Activated T-cell treated with anti-CD3 and anti-CD28 coated beads, Interleukin-2, amount 50 U/mL, for 24 hours (primary cell): ENCODE measurements at regions not wholly inside any gene's neighbourhood (a gene's known extent, or its start where the extent isn't known, plus 50 kb on each side); places are given as distances from the start of the nearest gene placed in this dataset.

Experiments used
- DNase-seq: peaks from one replicate; pipeline ENCODE4 v3.0.0-alpha.2; 2020
- H3K27ac Mint-ChIP-seq: 2 replicates; pipeline ENCODE4 v1.8.0; 2020; ENCODE audit warnings: mild to moderate bottlenecking, mixed read lengths
- H3K27me3 Mint-ChIP-seq: 2 replicates; pipeline ENCODE4 v1.8.0; 2020; ENCODE audit warnings: mixed read lengths
- H3K36me3 Mint-ChIP-seq: 2 replicates; pipeline ENCODE4 v1.8.0; 2020; ENCODE audit warnings: low read depth, mixed read lengths
- H3K4me1 Mint-ChIP-seq: 2 replicates; pipeline ENCODE4 v1.8.0; 2020; ENCODE audit warnings: low read depth, mixed read lengths
- H3K4me3 Mint-ChIP-seq: 2 replicates; pipeline ENCODE4 v1.8.0; 2020; ENCODE audit warnings: mild to moderate bottlenecking, moderate library complexity, mixed read lengths
- H3K9me3 Mint-ChIP-seq: 2 replicates; pipeline ENCODE4 v1.8.0; 2020; ENCODE audit warnings: mixed read lengths

DNA sequence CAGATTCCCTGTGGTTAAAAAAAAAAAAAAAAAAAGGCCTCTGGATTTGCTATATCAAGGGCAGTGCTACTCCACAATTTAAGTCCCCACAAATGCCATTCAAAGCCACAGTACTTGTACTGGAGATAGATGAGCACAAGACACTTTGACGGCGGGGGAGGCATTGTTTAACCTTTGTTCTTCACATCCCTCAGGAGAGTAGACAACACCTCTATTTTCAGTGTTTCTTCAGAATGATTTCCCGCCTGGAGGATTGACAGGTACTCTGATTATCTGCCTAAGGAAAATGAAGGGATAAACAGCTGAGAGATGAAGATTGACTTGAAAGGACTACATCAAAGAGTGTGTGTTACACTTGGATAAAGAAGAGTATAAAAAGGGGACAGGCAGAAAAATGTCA lies 58.7 kb downstream of the OTOL1 start:
- Mint-ChIP-seq H3K4me3 (no peak overlapping the region), H3K27me3 (peaks cover 7% of the 10 kb centered on the region), H3K27ac (no peak overlapping the region), H3K36me3 (no peaks in the 10 kb centered on the region), H3K4me1 (no peaks in the 10 kb centered on the region), H3K9me3 (no peaks in the 10 kb centered on the region)
- DNase-seq, result no peak

- DNase-seq, result no peak
- H3K27me3 Mint-ChIP-seq, result peaks cover 15% of the 10 kb centered on the region
- no peaks in the 10 kb centered on the region for H3K4me1 Mint-ChIP-seq
- no peaks in the 10 kb centered on the region for H3K36me3 Mint-ChIP-seq
- H3K9me3 Mint-ChIP-seq, result no peaks in the 10 kb centered on the region
- H3K4me3 Mint-ChIP-seq, result no peak overlapping the region
- H3K27ac Mint-ChIP-seq, result no peak overlapping the region
Observed at GRCh38 chr3:161556533-161556932, 59.9 kb downstream of the OTOL1 start.

GRCh38 chr3:161556941-161557340 lies 60.3 kb downstream of the OTOL1 start:
- no peak overlapping the region for H3K27ac Mint-ChIP-seq

DNA sequence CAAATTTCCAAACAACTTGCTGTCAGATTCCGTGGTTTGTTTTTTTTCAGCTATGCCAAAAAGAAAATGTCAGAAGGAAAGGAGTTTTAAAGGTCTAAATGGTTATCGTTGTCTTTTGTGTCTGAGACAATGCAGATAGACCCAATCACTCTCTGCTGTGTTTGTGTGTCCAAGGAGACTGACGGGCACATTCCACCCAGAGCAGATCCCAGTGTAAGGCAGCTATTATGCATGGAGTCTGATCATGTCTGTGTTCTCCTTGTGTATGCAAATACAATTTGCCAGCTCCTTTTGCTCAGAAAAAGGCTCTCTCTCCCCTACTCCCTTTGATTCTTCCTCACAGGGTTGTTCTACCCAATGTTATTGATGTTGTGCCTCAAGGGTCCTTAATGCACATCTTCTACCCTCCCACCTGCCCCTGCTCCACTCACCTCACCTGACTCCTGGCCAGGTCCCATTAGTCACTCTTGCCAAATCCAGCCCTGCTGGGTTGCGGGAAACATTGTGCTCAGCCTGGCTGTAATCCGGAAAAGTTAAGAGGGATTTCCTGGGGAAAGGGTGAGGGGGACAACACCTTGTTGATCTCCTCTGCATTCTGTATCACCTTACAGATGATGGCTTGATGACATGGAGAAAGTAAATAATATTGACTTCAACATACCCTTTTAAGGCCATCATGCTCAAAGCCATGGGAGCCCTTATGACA lies 61.0 kb downstream of the OTOL1 start:
- Mint-ChIP-seq H3K9me3 (no peaks in the 10 kb centered on the region), H3K27me3 (peaks cover 15% of the 10 kb centered on the region), H3K27ac (no peak overlapping the region), H3K4me3 (no peak overlapping the region), H3K36me3 (no peaks in the 10 kb centered on the region), H3K4me1 (no peaks in the 10 kb centered on the region)
- DNase-seq, result no peak

More at GRCh38 chr3:161556941-161557340, 60.3 kb downstream of the OTOL1 start:
- no peaks in the 10 kb centered on the region for H3K9me3 Mint-ChIP-seq
- DNase-seq, result no peak
- H3K4me1 Mint-ChIP-seq, result no peaks in the 10 kb centered on the region
- no peaks in the 10 kb centered on the region for H3K36me3 Mint-ChIP-seq
- peaks cover 15% of the 10 kb centered on the region for H3K27me3 Mint-ChIP-seq
- no peak overlapping the region for H3K4me3 Mint-ChIP-seq

- Mint-ChIP-seq H3K27me3 (peaks cover 15% of the 10 kb centered on the region), H3K9me3 (no peaks in the 10 kb centered on the region), H3K4me1 (no peaks in the 10 kb centered on the region), H3K36me3 (no peaks in the 10 kb centered on the region), H3K27ac (no peak overlapping the region), H3K4me3 (no peak overlapping the region)
- DNase-seq, result no peak
Observed at GRCh38 chr3:161558236-161558635, 61.6 kb downstream of the OTOL1 start.

DNA sequence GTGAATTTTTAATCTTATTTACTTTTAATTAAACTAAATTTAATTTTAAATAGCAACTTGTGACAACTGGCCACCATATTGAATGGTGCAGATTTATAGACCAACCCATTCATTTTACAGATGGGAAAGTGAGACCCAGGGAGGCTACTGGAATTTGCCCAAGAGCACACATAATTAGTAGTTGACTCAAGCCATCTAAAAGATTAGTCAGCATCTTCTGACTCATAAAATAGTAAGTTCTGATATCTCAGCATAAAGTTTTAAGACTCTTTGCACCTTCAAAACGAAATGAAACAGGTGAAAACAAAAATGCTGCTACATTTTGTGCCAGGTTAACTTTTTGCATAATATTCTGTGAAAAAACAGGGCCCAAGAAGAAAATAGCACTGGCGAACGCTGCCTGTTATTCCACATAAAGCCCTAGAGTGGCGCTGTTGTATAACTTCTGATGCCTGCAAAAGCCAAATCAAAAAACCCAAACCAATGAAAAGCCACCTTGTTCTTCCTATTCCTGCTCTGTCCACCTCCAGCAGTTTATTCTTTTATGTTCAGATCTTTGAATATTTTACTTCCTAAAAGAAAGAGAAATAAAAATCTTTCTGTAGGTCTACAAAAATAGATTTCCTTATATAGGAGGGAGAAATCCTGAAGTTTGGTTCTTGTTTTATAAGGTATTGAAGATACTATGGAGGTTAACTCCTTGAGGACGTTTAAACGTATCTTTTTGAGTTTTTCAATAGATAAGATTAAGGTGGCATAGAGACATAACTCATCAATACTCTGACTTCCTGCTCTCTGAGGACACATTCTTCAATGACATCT lies 62.8 kb downstream of the OTOL1 start:
- Mint-ChIP-seq H3K36me3 (no peaks in the 10 kb centered on the region), H3K9me3 (no peaks in the 10 kb centered on the region), H3K27me3 (peaks cover 15% of the 10 kb centered on the region), H3K4me1 (no peaks in the 10 kb centered on the region), H3K4me3 (no peak overlapping the region), H3K27ac (no peak overlapping the region)
- no peak for DNase-seq

- H3K27ac Mint-ChIP-seq, result no peak overlapping the region
- no peak for DNase-seq
- H3K27me3 Mint-ChIP-seq, result peaks cover 15% of the 10 kb centered on the region
- H3K9me3 Mint-ChIP-seq, result no peaks in the 10 kb centered on the region
- no peaks in the 10 kb centered on the region for H3K4me1 Mint-ChIP-seq
- H3K36me3 Mint-ChIP-seq, result no peaks in the 10 kb centered on the region
- no peak overlapping the region for H3K4me3 Mint-ChIP-seq
Observed at GRCh38 chr3:161560008-161560637, 63.5 kb downstream of the OTOL1 start.

DNA sequence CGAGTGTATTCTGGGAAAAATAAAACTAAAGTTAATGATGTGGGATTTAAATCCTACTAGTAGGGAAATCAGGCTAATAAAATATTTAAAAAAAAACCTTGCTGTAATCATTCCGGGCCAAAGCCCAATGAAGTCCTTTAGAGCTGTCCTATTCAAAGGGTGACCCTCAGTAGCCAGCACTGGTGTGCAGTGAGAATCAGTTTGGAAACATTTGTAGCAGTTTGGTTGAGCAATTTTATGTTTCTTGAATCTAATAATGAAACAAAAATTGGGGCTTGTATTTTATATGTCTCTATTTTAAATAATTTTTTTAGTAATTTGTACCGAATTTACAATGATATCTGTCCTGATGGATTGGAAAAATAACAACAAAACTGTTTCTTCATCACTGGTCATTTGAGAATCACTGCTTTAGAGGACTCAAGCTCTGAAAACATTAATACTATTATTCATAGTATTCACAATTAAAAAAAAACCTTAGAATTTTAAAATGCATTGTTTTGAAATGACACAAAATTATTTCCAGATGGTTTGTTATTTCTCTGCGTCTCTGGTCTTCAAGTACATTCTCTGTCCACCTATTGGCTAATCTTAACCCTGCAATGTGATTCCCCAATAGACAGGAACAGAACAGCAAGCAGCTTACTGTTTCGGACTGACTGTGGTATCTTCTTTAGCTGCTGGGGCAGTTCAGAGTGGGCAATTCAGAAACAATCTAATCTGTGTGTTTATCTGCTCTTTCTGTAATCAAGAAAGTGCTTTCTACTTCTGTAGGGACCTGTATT lies 71.2 kb downstream of the OTOL1 start:
- Mint-ChIP-seq H3K27me3 (no peaks in the 10 kb centered on the region), H3K27ac (no peak overlapping the region), H3K9me3 (no peaks in the 10 kb centered on the region), H3K36me3 (no peaks in the 10 kb centered on the region), H3K4me1 (no peaks in the 10 kb centered on the region), H3K4me3 (no peak overlapping the region)
- no peak for DNase-seq

- DNase-seq, result no peak
- H3K27ac Mint-ChIP-seq, result no peak overlapping the region
- H3K4me1 Mint-ChIP-seq, result no peaks in the 10 kb centered on the region
- H3K9me3 Mint-ChIP-seq, result no peaks in the 10 kb centered on the region
- H3K36me3 Mint-ChIP-seq, result no peaks in the 10 kb centered on the region
- H3K4me3 Mint-ChIP-seq, result no peak overlapping the region
- H3K27me3 Mint-ChIP-seq, result no peaks in the 10 kb centered on the region
Observed at GRCh38 chr3:161568671-161569070, 72.1 kb downstream of the OTOL1 start.

DNA sequence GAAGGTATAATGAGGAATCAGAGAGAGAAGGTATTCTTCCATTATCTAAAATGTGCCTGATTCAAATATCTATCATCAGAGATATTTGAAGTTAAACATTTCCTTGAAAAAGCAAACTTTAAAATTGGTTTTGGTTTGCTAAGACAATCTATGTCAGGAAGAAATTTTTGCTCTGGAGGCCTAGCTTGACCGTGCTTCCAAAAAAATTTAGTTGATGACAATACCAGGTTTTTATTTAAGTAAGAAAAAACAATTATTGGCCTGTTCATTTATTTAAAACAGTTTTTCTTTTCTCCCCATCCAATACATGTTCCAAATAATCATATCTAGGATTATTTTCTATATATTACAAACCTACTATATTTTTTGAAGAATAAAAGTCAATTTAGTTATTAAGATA lies 75.3 kb downstream of the OTOL1 start:
- H3K4me3 Mint-ChIP-seq, result no peak overlapping the region
- H3K4me1 Mint-ChIP-seq, result no peaks in the 10 kb centered on the region
- H3K9me3 Mint-ChIP-seq, result no peaks in the 10 kb centered on the region
- no peak overlapping the region for H3K27ac Mint-ChIP-seq
- H3K27me3 Mint-ChIP-seq, result no peaks in the 10 kb centered on the region
- H3K36me3 Mint-ChIP-seq, result no peaks in the 10 kb centered on the region
- no peak for DNase-seq

GRCh38 chr3:161573136-161573535 lies 76.5 kb downstream of the OTOL1 start:
- no peaks in the 10 kb centered on the region for H3K36me3 Mint-ChIP-seq
- H3K4me3 Mint-ChIP-seq, result no peak overlapping the region
- no peaks in the 10 kb centered on the region for H3K27me3 Mint-ChIP-seq
- no peaks in the 10 kb centered on the region for H3K9me3 Mint-ChIP-seq
- no peak for DNase-seq
- H3K27ac Mint-ChIP-seq, result no peak overlapping the region
- no peaks in the 10 kb centered on the region for H3K4me1 Mint-ChIP-seq

DNA sequence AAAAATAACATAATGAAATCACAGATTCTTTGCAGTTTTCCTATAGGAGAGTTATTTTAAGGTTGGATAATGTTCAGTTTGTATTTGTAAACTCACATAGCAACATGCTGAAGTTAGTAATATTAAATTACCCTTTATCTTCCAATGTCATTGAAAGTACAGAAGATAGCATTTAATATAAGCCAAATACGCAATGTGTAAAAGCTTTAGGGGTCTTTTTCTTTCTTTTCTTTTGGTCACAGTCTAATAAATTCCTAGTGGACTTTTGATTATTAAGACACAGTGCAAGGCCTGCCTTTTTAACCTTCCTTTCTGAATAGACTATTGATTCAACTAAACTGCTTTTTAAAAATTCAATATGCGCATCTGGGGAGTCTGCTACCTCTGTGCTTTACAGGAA lies 79.3 kb downstream of the OTOL1 start:
- no peaks in the 10 kb centered on the region for H3K27me3 Mint-ChIP-seq
- H3K4me3 Mint-ChIP-seq, result no peak overlapping the region
- no peak overlapping the region for H3K27ac Mint-ChIP-seq
- no peaks in the 10 kb centered on the region for H3K9me3 Mint-ChIP-seq
- no peak for DNase-seq
- H3K36me3 Mint-ChIP-seq, result no peaks in the 10 kb centered on the region
- H3K4me1 Mint-ChIP-seq, result no peaks in the 10 kb centered on the region

DNA sequence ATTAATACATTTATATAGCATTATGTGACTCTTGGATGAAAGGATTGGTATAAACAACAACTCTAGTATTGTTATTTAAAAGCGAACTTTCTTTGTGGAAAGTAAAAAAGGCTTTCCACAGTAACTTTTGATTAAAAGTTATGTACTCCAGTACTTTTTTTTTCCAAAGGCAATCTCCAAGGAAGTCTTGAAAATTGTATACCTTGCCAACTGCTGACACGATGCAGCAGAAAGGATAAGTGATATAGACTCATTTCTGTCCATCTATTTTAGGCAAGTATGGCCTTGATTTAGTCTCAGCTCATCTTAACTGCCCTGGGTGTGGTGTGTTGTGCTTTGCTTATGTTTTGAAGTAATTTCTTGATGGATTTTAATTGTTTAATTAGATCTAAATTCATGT lies 79.7 kb downstream of the OTOL1 start:
- DNase-seq, result no peak
- Mint-ChIP-seq H3K9me3 (no peaks in the 10 kb centered on the region), H3K27me3 (no peaks in the 10 kb centered on the region), H3K27ac (no peak overlapping the region), H3K36me3 (no peaks in the 10 kb centered on the region), H3K4me1 (no peaks in the 10 kb centered on the region), H3K4me3 (no peak overlapping the region)

GRCh38 chr3:161576714-161577510 lies 80.3 kb downstream of the OTOL1 start:
- no peaks in the 10 kb centered on the region for H3K9me3 Mint-ChIP-seq
- H3K36me3 Mint-ChIP-seq, result no peaks in the 10 kb centered on the region
- no peak overlapping the region for H3K4me3 Mint-ChIP-seq
- DNase-seq, result no peak
- H3K27ac Mint-ChIP-seq, result no peak overlapping the region
- H3K27me3 Mint-ChIP-seq, result no peaks in the 10 kb centered on the region
- H3K4me1 Mint-ChIP-seq, result no peaks in the 10 kb centered on the region
